GM19463 (cell line): ENCODE measurements at regions not wholly inside any gene's neighbourhood (a gene's known extent, or its start where the extent isn't known, plus 50 kb on each side); places are given as distances from the start of the nearest gene placed in this dataset.
"Not testable (repeated sequence)": the region's sequence is repeated elsewhere in the genome, so short reads cannot be mapped to it uniquely, and the experiment has no call there.

Experiments used
- ATAC-seq: cut with Tn5 transposase; IDR thresholded peaks from one replicate; pipeline ENCODE4 v1.9.1; 2021; ENCODE audit warnings: mild to moderate bottlenecking, moderate library complexity; ENCODE audit not compliant: unreplicated experiment

- no peak for ATAC-seq
These were observed 394.2 kb downstream of the EDEM1 start for GRCh38 chr3:5581743-5582142.

DNA sequence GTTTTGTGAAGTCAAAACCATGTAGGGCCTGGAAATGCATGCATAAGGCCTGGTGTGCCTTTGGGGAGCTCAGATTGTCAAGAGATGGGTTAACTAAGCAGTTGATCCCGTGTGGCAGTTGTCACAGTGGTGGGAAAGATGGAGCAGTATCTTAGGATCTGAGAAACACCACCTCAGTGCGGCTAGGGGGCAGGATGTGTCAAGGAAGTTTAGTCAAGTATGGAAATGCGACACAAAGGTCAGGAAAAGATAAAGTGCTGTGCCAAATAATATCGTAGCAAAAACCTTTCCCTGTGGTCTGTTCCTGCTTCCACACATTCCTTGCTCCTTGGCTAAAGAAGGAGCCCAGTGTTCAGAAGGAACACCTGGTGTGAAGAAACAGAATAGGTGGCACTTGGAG, 396.4 kb downstream of the EDEM1 start:
- ATAC-seq = no peak

GRCh38 chr3:5585085-5585484, 397.6 kb downstream of the EDEM1 start:
- no peak for ATAC-seq

DNA sequence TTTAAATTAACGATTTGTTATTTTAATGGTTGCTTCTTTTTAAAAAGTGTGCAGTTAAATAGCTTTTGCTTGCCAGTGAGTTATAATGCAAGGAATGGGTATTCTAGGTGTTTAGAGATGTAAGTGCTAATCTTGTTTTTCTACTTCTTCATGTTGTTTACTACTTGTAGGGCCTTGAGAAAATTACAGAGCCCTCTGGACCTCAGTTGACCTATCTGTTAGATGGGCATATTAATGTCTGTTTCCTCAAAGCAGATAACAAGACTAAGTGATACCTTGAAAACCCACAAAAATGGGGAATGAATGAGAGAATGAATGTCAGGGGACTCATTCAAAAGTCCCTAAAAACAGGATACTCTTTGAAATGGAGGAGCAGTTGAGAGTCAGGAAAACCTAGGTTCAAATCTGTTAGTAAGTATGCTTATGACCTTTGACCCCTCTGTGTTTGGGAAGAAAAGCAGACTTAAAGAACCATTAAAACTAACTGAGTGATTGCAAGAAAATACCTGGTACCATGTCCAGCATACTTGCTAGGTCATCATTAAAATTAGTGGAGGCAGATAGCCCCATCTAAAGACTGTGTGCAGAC, 419.5 kb downstream of the EDEM1 start:
- ATAC-seq = no peak

- ATAC-seq = no peak
These were observed 420.1 kb downstream of the EDEM1 start for GRCh38 chr3:5607581-5607980.

DNA sequence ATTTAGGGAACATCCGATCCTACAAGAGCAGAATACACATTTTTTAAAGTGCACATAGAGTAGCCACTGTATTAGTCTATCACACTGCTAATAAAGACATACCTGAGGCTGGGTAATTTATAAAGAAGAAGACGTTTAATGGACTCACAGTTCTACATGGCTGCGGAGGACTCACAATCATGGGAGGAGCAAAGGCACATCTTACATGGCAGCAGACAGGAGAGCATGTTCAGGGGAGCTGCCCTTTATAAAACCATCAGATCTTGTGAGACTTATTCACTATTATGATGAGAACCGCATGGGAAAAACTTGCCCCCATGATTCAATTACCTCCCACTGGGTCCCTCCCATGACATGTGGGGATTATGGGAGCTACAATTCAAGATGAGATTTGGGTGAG, 421.5 kb downstream of the EDEM1 start:
- not testable (repeated sequence) for ATAC-seq

DNA sequence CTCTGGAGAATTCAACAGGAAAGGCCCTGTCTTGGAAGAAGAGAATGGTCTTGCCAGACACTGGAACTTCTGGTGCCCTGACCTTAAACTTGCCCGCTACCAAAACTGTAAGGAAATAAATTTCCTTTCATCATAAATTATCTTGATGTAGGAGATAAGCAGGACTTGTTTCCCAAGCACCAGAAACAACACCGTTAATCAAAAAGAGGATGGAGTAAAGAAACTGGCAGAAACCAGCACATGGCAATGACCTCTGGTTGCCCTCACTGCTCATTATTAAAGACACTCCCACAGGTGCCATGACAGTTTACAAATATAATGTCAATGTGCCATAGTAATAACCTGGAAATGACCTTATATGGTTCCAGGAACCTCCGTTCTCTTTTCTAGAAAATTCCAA, 426.1 kb downstream of the EDEM1 start:
- no peak for ATAC-seq

DNA sequence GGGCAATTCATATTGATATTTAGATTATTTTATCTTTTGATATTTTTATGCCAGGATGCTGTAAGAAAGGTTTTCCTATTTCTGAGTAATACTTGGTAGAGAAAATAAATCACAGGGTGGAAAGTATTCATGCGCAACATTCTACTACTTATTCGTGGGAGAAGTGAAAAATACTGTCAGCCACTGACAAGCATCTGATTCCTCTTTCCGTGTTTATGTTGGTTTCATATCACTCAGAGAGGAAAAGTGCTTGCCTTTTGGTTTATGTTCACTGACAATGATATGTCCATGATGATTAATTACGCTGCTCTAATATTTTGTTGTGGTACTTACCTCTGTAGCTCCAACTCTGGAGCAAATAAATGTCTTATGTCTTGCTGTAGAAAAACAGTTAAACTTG, 429.4 kb downstream of the EDEM1 start:
- ATAC-seq = no peak

GRCh38 chr3:5618170-5618569, 430.7 kb downstream of the EDEM1 start:
- no peak for ATAC-seq

GRCh38 chr3:5630406-5630805, 442.9 kb downstream of the EDEM1 start:
- no peak for ATAC-seq

DNA sequence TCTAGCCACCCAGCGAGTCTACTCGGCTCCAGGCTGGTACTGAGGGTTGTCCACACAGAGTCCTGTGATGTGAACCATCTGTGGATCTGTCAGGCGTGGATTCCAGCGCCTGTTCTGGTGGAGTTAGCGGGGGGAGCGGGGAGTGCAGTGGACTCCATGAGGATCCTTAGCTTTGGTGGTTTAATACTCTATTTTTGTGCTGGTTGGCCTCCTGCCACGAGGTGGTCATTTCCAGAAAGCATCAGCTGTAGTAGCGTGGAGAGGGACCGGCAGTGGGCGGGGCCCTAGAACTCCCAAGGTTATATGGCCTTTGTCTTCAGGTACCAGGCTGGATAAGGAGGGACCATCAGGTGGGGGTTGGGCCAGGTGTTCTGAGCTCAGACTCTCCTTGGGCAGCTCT, 446.5 kb downstream of the EDEM1 start:
- no peak for ATAC-seq

- ATAC-seq = no peak
These were observed 446.9 kb downstream of the EDEM1 start for GRCh38 chr3:5634411-5634810.

DNA sequence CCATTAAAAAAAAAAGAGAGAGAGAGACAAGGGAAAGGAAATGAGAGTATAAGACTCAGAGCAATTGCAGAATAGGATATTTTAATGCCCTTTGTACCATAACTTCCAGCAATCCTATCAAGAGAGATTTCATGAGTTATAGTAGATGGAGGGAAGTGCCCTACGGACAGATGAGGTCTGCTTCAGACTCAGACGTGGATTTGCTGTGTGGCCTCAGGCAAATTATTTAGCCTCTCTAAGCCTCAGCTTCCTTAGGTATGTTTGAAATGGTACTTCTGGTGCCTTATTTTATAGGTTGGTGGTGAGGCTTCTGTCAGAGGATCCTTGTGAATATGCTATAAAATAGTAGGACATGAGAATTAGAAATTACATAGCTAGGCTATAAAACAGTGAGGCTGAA, 448.2 kb downstream of the EDEM1 start:
- no peak for ATAC-seq

DNA sequence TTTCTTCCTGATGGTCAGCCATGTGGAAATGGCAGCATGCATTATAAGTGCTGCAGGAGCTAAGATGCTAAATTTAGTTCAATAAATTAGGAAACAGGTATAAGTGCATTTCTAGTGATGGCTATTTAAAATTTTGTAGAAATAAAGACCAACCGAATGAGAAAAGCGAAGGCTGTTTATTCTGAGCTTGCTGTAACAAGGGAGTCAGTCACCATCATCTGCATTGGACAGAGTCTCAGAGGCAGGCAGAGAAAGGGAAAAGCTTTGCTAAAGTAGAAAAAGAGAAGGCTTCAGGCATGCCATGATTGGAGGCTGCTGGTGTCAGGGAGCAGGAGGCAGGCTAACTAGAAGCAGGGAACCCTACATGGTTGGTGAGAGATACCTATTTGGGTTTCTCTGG, 451.0 kb downstream of the EDEM1 start:
- no peak for ATAC-seq

- no peak for ATAC-seq
These were observed 457.5 kb downstream of the EDEM1 start for GRCh38 chr3:5644773-5645670.

GRCh38 chr3:5645692-5646410, 458.3 kb downstream of the EDEM1 start:
- ATAC-seq = no peak

DNA sequence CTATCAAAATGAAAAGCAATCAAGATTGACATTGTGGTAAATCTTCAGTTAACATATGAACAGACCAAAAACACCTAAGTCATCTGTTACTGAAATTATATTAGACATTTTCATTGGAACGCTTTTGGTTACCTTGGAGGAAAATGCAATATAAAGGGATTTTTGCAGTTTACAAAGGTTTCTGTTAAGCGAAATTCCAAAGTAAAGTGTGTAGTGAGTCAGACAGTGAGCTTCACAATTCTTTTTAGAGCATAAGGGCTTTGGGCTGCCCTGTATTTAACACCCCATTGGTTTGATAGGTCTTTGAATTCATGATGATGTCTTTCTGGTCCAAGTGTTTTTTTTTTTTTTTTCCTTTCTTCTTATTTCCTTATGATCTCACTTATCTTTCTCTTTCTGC, 462.8 kb downstream of the EDEM1 start:
- no peak for ATAC-seq

DNA sequence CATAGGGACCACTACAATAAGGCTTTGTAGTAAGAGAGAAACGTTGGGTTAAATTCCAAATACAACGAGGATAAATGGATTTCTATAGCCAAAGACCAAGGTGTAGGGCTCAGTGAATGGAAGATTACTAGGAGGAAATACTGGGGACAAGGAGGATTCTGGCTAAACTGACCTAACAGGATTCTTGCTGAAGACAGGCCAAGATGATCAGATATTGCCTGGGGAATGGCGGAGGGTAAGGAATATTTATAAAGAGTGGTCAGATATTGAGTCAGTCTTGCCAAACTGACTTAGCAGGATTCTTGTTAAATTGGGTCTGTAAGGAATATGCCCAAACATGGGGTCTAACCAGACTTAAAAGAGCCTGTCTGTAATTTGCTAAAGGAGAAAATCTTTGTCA, 463.8 kb downstream of the EDEM1 start:
- ATAC-seq = no peak

DNA sequence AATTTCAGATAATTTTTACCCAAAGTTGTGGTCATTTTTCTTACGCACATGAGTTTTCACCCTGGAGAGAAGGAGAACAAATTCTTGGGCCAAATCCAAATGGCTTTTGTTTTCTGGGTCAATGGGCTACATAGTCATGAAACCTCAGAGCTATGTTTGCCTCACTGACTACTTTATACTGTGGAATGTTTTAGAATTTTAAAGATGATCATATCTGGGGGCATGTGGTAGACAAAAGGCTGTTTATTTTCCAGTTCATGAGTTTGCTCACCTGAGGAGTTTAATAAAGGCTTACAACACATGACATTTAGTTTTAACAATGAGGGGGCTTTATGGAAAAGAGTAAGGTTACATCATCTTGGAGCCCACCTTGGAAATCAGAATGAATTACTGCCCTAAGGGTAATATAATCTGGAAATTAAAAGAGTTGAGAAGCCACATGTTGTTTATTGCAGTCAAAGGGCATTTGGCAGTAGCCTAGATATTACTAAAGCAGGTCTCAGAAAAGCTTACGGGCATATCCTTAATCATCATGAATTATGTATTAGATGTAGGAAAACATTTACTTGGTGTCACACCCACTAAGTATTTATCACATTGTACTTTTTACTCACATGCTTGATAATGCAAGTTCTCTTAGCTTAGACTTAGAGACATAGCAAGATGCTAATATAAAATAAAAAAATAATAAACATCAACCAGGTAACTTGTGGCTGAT, 466.1 kb downstream of the EDEM1 start:
- no peak for ATAC-seq

- no peak for ATAC-seq
These were observed 469.6 kb downstream of the EDEM1 start for GRCh38 chr3:5657106-5657505.

DNA sequence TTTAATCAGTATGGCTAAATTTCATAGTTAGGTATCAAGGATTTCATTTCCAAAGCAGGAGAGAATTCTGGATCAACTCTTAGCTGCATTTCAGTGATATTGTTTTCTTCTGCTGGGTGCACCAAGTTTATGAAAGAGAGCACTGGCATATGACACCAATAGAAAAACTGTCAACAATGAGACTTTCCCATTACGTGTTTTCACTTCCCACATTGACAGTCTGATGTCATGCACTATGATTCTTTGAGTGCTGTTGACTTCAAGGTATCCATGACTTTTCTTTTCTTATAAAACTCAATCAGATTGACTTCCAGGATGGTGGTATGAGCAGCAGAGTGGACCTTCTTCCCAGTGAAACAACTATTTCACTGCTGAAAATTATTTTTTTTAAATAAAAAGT, 476.1 kb downstream of the EDEM1 start:
- ATAC-seq = no peak
